MM.1S (cell line): ENCODE measurements at regions not wholly inside any gene's neighbourhood (a gene's known extent, or its start where the extent isn't known, plus 50 kb on each side); places are given as distances from the start of the nearest gene placed in this dataset.

Experiments used
- DNase-seq: peaks from one replicate; pipeline ENCODE4 v3.0.0-alpha.2; 2015
- H2AFZ ChIP-seq: fragments of 300-600 bp; sonication (generic); 2 replicates; pipeline ENCODE4 v1.6.0; 2016; ENCODE audit warnings: antibody characterized with exemption, low read length
- H3F3A ChIP-seq: fragments of 300-600 bp; sonication (generic); 2 replicates; pipeline ENCODE4 v1.6.1; 2016; ENCODE audit warnings: mild to moderate bottlenecking, antibody characterized with exemption, low read length, moderate library complexity, mixed read lengths; ENCODE audit not compliant: insufficient read depth
- H3K27ac ChIP-seq: fragments of 300-600 bp; sonication (generic); 2 replicates; pipeline ENCODE4 v1.5.1; 2016; ENCODE audit warnings: mild to moderate bottlenecking, low read length
- H3K27me3 ChIP-seq: fragments of 300-600 bp; sonication (generic); replicated peaks from 2 replicates; pipeline ENCODE4 v1.6.0; 2016; ENCODE audit warnings: low read length; ENCODE audit not compliant: insufficient read depth
- H3K36me3 ChIP-seq: fragments of 300-600 bp; sonication (generic); replicated peaks from 2 replicates; pipeline ENCODE4 v1.6.1; 2016; ENCODE audit warnings: mild to moderate bottlenecking, low read length, mixed read lengths; ENCODE audit not compliant: insufficient read depth
- H3K4me1 ChIP-seq: fragments of 300-600 bp; sonication (generic); 2 replicates; pipeline ENCODE4 v1.6.1; 2016; ENCODE audit warnings: low read length, mixed read lengths
- H3K4me2 ChIP-seq: fragments of 300-600 bp; sonication (generic); 2 replicates; pipeline ENCODE4 v1.6.0; 2016; ENCODE audit warnings: low read depth, low read length
- H3K4me3 ChIP-seq: fragments of 300-600 bp; sonication (generic); 2 replicates; pipeline ENCODE4 v1.5.1; 2016; ENCODE audit warnings: low read length, mixed read lengths
- H3K79me2 ChIP-seq: fragments of 300-600 bp; sonication (generic); 2 replicates; pipeline ENCODE4 v1.6.1; 2016; ENCODE audit warnings: mixed run types, low read length, mixed read lengths
- H3K9ac ChIP-seq: fragments of 300-600 bp; sonication (generic); 2 replicates; pipeline ENCODE4 v1.6.1; 2016; ENCODE audit warnings: low read length, mixed read lengths
- H3K9me2 ChIP-seq: fragments of 300-600 bp; sonication (generic); replicated peaks from 2 replicates; pipeline ENCODE4 v1.6.1; 2016; ENCODE audit warnings: mild to moderate bottlenecking, low read length, mixed read lengths; ENCODE audit not compliant: insufficient read depth
- H3K9me3 ChIP-seq: fragments of 300-600 bp; sonication (generic); replicated peaks from 2 replicates; pipeline ENCODE4 v1.6.1; 2016; ENCODE audit warnings: mild to moderate bottlenecking, low read length, mixed read lengths; ENCODE audit not compliant: insufficient read depth
- H4K20me1 ChIP-seq: fragments of 300-600 bp; sonication (generic); 2 replicates; pipeline ENCODE4 v1.6.1; 2016; ENCODE audit warnings: mild to moderate bottlenecking, low read length, moderate library complexity, mixed read lengths; ENCODE audit not compliant: insufficient read depth
- EZH2 ChIP-seq: fragments of 300-600 bp; sonication (generic); optimal IDR thresholded peaks from 2 replicates; pipeline ENCODE3; 2017; ENCODE audit warnings: low read depth, mild to moderate bottlenecking, antibody characterized with exemption, low read length, mixed read lengths
- EZH2phosphoT487 ChIP-seq: fragments of 300-600 bp; sonication (generic); IDR thresholded peaks from 2 replicates; pipeline ENCODE4 v1.6.1; 2018; ENCODE audit warnings: antibody characterized with exemption, low read length
- TF ChIP-seq, protein P1 (sequence below): fragments of 300-600 bp; sonication (generic); IDR thresholded peaks from 2 replicates; pipeline ENCODE4 v1.5.1; 2016; ENCODE audit warnings: antibody characterized with exemption, low read length, mixed read lengths

DNA sequence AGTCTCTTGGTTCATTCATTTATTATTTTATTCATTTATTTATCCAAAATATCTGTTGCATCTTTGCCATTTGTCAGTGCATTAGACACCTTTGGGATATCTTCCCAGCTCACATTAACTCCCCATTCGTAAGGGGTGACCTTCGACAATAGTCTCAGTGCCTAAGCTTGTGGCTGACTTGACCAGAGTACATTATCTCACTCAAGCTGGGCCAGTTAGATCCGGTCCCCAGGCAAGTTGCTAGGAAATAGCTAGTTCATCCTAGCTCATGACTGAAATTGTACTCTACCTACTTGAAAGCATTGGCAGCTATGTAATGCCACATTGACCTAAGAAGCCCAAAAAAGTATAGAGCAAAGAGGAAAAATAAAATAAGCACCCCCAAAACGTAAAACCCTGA, 165.3 kb downstream of the FBXO8 start:
- Histone ChIP-seq H3F3A (no peaks in the 10 kb centered on the region), H3K4me1 (no peaks in the 10 kb centered on the region), H2AFZ (no peak overlapping the region), H3K4me3 (no peak overlapping the region), H3K9me2 (no peaks in the 10 kb centered on the region), H3K27me3 (no peaks in the 10 kb centered on the region), H3K9ac (no peak overlapping the region), H3K36me3 (no peaks in the 10 kb centered on the region), H4K20me1 (no peaks in the 10 kb centered on the region), H3K9me3 (no peaks in the 10 kb centered on the region), H3K27ac (no peak overlapping the region), H3K79me2 (no peaks in the 10 kb centered on the region), H3K4me2 (no peak overlapping the region)
- DNase-seq = no peak
- TF ChIP-seq EZH2 = no peak
- TF ChIP-seq EZH2phosphoT487 = no peak
- TF ChIP-seq, protein P1, sequence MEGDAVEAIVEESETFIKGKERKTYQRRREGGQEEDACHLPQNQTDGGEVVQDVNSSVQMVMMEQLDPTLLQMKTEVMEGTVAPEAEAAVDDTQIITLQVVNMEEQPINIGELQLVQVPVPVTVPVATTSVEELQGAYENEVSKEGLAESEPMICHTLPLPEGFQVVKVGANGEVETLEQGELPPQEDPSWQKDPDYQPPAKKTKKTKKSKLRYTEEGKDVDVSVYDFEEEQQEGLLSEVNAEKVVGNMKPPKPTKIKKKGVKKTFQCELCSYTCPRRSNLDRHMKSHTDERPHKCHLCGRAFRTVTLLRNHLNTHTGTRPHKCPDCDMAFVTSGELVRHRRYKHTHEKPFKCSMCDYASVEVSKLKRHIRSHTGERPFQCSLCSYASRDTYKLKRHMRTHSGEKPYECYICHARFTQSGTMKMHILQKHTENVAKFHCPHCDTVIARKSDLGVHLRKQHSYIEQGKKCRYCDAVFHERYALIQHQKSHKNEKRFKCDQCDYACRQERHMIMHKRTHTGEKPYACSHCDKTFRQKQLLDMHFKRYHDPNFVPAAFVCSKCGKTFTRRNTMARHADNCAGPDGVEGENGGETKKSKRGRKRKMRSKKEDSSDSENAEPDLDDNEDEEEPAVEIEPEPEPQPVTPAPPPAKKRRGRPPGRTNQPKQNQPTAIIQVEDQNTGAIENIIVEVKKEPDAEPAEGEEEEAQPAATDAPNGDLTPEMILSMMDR = no peak

DNA sequence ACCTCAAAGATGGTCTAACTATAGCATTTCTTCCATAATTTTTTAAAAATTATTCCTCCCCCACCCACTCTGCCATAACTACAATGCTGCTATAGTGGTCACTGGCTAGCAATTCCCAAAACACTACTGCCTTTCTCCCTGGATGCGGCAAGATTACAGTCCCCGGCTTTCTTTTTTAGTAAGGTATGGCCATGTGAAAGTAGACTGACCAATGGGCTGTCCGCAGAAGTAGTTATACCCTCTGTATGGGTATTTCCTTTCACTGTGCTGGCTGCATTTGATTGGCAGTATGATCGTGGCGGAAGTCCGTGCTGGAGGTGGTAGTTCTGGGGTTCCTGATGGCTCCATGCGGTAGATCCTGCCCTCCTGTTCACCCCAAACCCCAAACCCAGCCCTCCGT, 166.0 kb downstream of the FBXO8 start:
- H3K9me3 ChIP-seq = no peaks in the 10 kb centered on the region
- H3K27me3 ChIP-seq = no peaks in the 10 kb centered on the region
- no peak for DNase-seq
- H3K4me1 ChIP-seq = no peaks in the 10 kb centered on the region
- H3K79me2 ChIP-seq = no peaks in the 10 kb centered on the region
- H3K9me2 ChIP-seq = no peaks in the 10 kb centered on the region
- H2AFZ ChIP-seq = no peak overlapping the region
- TF ChIP-seq EZH2phosphoT487 = no peak
- TF ChIP-seq, protein P1 = no peak
- TF ChIP-seq EZH2 = no peak
- no peak overlapping the region for H3K27ac ChIP-seq
- no peaks in the 10 kb centered on the region for H3F3A ChIP-seq
- no peak overlapping the region for H3K4me2 ChIP-seq
- H3K36me3 ChIP-seq = no peaks in the 10 kb centered on the region
- no peaks in the 10 kb centered on the region for H4K20me1 ChIP-seq
- no peak overlapping the region for H3K9ac ChIP-seq
- no peak overlapping the region for H3K4me3 ChIP-seq

DNA sequence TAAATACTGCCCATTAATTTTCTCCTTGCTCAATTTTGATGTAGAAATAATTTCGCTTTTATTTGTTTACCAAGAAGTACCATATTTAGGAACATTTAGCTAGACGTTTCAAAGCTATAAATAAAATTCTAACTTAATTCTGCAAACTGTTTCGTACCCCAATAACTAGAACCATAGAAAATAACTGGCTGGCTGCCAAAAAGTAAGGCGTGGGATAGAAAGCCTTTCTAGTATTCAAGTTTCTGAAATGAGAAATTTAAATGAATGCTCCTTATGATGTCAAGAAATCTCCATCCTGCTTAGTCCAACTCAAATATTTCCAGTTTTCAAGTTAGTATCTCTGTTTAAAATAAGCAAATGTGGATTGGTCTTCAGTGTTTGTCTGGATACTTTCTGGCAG, 167.4 kb downstream of the FBXO8 start:
- Histone ChIP-seq H3K36me3 (no peaks in the 10 kb centered on the region), H3K9me2 (no peaks in the 10 kb centered on the region), H4K20me1 (no peaks in the 10 kb centered on the region), H3K27ac (no peak overlapping the region), H2AFZ (no peak overlapping the region), H3K4me1 (no peaks in the 10 kb centered on the region), H3K79me2 (no peaks in the 10 kb centered on the region), H3F3A (no peaks in the 10 kb centered on the region), H3K4me2 (no peak overlapping the region), H3K27me3 (no peaks in the 10 kb centered on the region), H3K4me3 (no peak overlapping the region), H3K9me3 (no peaks in the 10 kb centered on the region), H3K9ac (no peak overlapping the region)
- no peak for TF ChIP-seq EZH2
- TF ChIP-seq EZH2phosphoT487 = no peak
- TF ChIP-seq, protein P1 = no peak
- no peak for DNase-seq
